Liver (tissue), 7 donors: ENCODE measurements at regions not wholly inside any gene's neighbourhood (a gene's known extent, or its start where the extent isn't known, plus 50 kb on each side); places are given as distances from the start of the nearest gene placed in this dataset.
A peak's percentile ranks its signal among the peaks of the same experiment; 100 is the strongest.

Source experiments
- DNase-seq: peaks from one replicate; pipeline ENCODE4 v3.0.0-alpha.2; 2017; ENCODE audit warnings: low spot score
- H3K27ac ChIP-seq, 2 donors: one replicate each; pipeline ENCODE4 v1.7.0; 2013; ENCODE audit warnings: inconsistent platforms in 2 of 2, low read length in 2 of 2, control low read depth in 1 of 2, low read depth in 1 of 2, mild to moderate bottlenecking in 1 of 2
- H3K27me3 ChIP-seq, 4 donors: one replicate each; pipeline versions ENCODE4 v1.6.1 to v1.7.0; 2013; ENCODE audit warnings: low read length in 3 of 4, inconsistent platforms in 1 of 4, mild to moderate bottlenecking in 1 of 4, moderate library complexity in 1 of 4; ENCODE audit not compliant: control insufficient read depth in 4 of 4, insufficient read depth in 4 of 4
- H3K36me3 ChIP-seq, 4 donors: one replicate each; pipeline versions ENCODE4 v1.6.1 to v1.7.0; 2013; ENCODE audit warnings: low read length in 3 of 4, mild to moderate bottlenecking in 3 of 4, low read depth in 1 of 4, moderate library complexity in 1 of 4; ENCODE audit not compliant: control insufficient read depth in 4 of 4, insufficient read depth in 3 of 4
- H3K4me1 ChIP-seq, 4 donors: one replicate each; pipeline versions ENCODE4 v1.6.1 to v1.7.0; 2013; ENCODE audit warnings: low read length in 3 of 4, mild to moderate bottlenecking in 3 of 4, moderate library complexity in 1 of 4; ENCODE audit not compliant: control insufficient read depth in 4 of 4, insufficient read depth in 4 of 4
- H3K4me3 ChIP-seq, 3 donors: one replicate each; pipeline versions ENCODE4 v1.6.1 to v1.7.0; 2013; ENCODE audit warnings: low read length in 3 of 3, control low read depth in 1 of 3, low read depth in 1 of 3, mild to moderate bottlenecking in 1 of 3
- H3K9ac ChIP-seq, 2 donors: one replicate each; pipeline ENCODE4 v1.7.0; 2013; ENCODE audit warnings: low read length in 2 of 2, mild to moderate bottlenecking in 2 of 2, moderate library complexity in 2 of 2, control low read depth in 1 of 2, low read depth in 1 of 2
- H3K9me3 ChIP-seq, 4 donors: one replicate each; pipeline versions ENCODE4 v1.6.1 to v1.7.0; 2013; ENCODE audit warnings: low read length in 3 of 4; ENCODE audit not compliant: control insufficient read depth in 4 of 4
- EGR1 ChIP-seq, 2 donors: IDR thresholded peaks; 2 replicates each; pipeline ENCODE4 v1.6.1; 2016 to 2018; ENCODE audit warnings: antibody characterized with exemption in 2 of 2, low read depth in 2 of 2
- FOXA1 ChIP-seq: IDR thresholded peaks from 2 replicates; pipeline ENCODE4 v1.6.1; 2016; ENCODE audit warnings: antibody characterized with exemption
- FOXA2 ChIP-seq: IDR thresholded peaks from 2 replicates; pipeline ENCODE4 v1.6.1; 2016; ENCODE audit warnings: antibody characterized with exemption
- GABPA ChIP-seq, 2 donors: IDR thresholded peaks in 1 of 2; conservative IDR thresholded peaks in 1 of 2; 2 replicates each; pipeline ENCODE4 v1.6.1; 2016; ENCODE audit warnings: antibody characterized with exemption in 2 of 2, mild to moderate bottlenecking in 1 of 2, moderate library complexity in 1 of 2
- HNF4A ChIP-seq, 2 donors: conservative IDR thresholded peaks; 2 replicates each; pipeline ENCODE4 v1.6.1; 2016; ENCODE audit warnings: antibody characterized with exemption in 2 of 2, mild to moderate bottlenecking in 2 of 2
- HNF4G ChIP-seq: IDR thresholded peaks from 2 replicates; pipeline ENCODE4 v1.6.1; 2016; ENCODE audit warnings: antibody characterized with exemption
- NR2F2 ChIP-seq: IDR thresholded peaks from 2 replicates; pipeline ENCODE4 v1.6.1; 2016; ENCODE audit warnings: antibody characterized with exemption
- RAD21 ChIP-seq, 2 donors: IDR thresholded peaks; 2 replicates each; pipeline ENCODE4 v1.6.1; 2016; ENCODE audit warnings: antibody characterized with exemption in 2 of 2, mild to moderate bottlenecking in 2 of 2
- RXRA ChIP-seq, 2 donors: IDR thresholded peaks; 2 replicates each; pipeline ENCODE4 v1.6.1; 2017 to 2018; ENCODE audit warnings: antibody characterized with exemption in 2 of 2, mild to moderate bottlenecking in 1 of 2
- SP1 ChIP-seq: IDR thresholded peaks from 2 replicates; pipeline ENCODE4 v1.6.1; 2018; ENCODE audit warnings: antibody characterized with exemption, mild to moderate bottlenecking
- TAF1 ChIP-seq: conservative IDR thresholded peaks from 2 replicates; pipeline ENCODE4 v1.6.1; 2016; ENCODE audit warnings: antibody characterized with exemption, mild to moderate bottlenecking
- YY1 ChIP-seq: IDR thresholded peaks from 2 replicates; pipeline ENCODE4 v1.6.1; 2016; ENCODE audit warnings: antibody characterized with exemption, mild to moderate bottlenecking
- ZBTB33 ChIP-seq: IDR thresholded peaks from 2 replicates; pipeline ENCODE4 v1.6.1; 2016; ENCODE audit warnings: antibody characterized with exemption
- WGBS: extraction: QIAGEN DNeasy Blood & Tissue Kit; methylation state at CpG from one replicate; pipeline ENCODE4 v1.1.7; 2013; 5-methylcytosine and 5-hydroxymethylcytosine counted together
- TF ChIP-seq, protein P1 (sequence below): IDR thresholded peaks from 2 replicates; pipeline ENCODE4 v1.6.1; 2016; ENCODE audit warnings: antibody characterized with exemption
- donor health status: healthy.
- donor health status: healthy.
- donor health status: healthy.
- donor health status: healthy.

- H3K27me3 ChIP-seq = no peaks in the 10 kb centered on the region
- no peak for TF ChIP-seq SP1
- TF ChIP-seq, protein P1, sequence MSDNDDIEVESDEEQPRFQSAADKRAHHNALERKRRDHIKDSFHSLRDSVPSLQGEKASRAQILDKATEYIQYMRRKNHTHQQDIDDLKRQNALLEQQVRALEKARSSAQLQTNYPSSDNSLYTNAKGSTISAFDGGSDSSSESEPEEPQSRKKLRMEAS = no peak
- no peak for TF ChIP-seq FOXA2
- TF ChIP-seq HNF4A (conservative IDR thresholded peaks at IDR 0.05) = no peak
- no peak for TF ChIP-seq NR2F2
- no peak for TF ChIP-seq ZBTB33
- TF ChIP-seq FOXA1 = no peak
- TF ChIP-seq HNF4G = no peak
- TF ChIP-seq RXRA (IDR thresholded peaks at IDR 0.05) = no peak
- no peak for TF ChIP-seq TAF1
- no peak for TF ChIP-seq YY1
- no peak for DNase-seq
- no peaks in the 10 kb centered on the region for H3K36me3 ChIP-seq
- H3K9me3 ChIP-seq = peaks cover 0 to 2% (median 0%) of the 10 kb centered on the region in 4 donors
- no peak overlapping the region for H3K9ac ChIP-seq
- 78% methylated on average over 11 of the region's 11 CpGs for WGBS
- H3K4me1 ChIP-seq = no peaks in the 10 kb centered on the region
- H3K27ac ChIP-seq = no peak overlapping the region
- H3K4me3 ChIP-seq = no peak overlapping the region
These were observed 406.9 kb downstream of the TMEM114 start for GRCh38 chr16:8183176-8184099.

DNA sequence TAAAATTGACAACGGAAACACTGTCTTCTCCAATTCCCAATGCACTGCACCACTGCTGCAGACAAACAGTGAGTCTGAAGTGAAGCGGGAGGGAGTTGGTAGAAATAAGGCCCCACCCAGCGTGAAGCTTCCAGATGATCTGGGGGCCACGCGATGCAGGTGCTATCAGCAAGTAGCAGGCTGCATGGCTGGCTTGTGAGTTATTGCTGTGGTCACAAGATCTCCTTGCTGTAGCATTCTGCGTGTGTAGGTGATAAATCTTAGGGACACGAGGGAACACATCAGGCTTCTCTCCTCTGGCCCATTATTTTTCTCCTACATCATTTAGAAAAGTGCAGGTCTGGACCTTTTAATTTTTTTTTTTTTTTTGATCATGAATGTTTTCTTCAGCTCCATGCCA, 407.6 kb downstream of the TMEM114 start:
- no peaks in the 10 kb centered on the region for H3K27me3 ChIP-seq
- no peak for TF ChIP-seq FOXA1
- no peak for TF ChIP-seq NR2F2
- H3K9ac ChIP-seq = no peak overlapping the region
- no peak overlapping the region for H3K4me3 ChIP-seq
- no peak overlapping the region for H3K27ac ChIP-seq
- no peaks in the 10 kb centered on the region for H3K36me3 ChIP-seq
- DNase-seq = peak; percentile 48
- peaks cover 0 to 2% (median 0%) of the 10 kb centered on the region in 4 donors for H3K9me3 ChIP-seq
- H3K4me1 ChIP-seq = no peaks in the 10 kb centered on the region
- 57% methylated on average over 7 of the region's 7 CpGs for WGBS

- no peak overlapping the region for H3K9ac ChIP-seq
- WGBS = 45% methylated on average over 5 of the region's 5 CpGs
- H3K4me1 ChIP-seq = no peaks in the 10 kb centered on the region
- H3K27me3 ChIP-seq = peaks cover 0 to 4% (median 0%) of the 10 kb centered on the region in 4 donors
- peaks cover 0 to 2% (median 0%) of the 10 kb centered on the region in 4 donors for H3K9me3 ChIP-seq
- no peak for DNase-seq
- no peak overlapping the region for H3K27ac ChIP-seq
- no peak for TF ChIP-seq HNF4A (conservative IDR thresholded peaks at IDR 0.05)
- TF ChIP-seq, protein P1 = no peak
- TF ChIP-seq YY1 = no peak
- TF ChIP-seq ZBTB33 = no peak
- TF ChIP-seq FOXA2 = no peak
- TF ChIP-seq GABPA (IDR thresholded peaks at IDR 0.05 in 1 of 2, conservative IDR thresholded peaks at IDR 0.05 in 1 of 2) = no peak
- TF ChIP-seq RXRA (IDR thresholded peaks at IDR 0.05) = no peak
- no peak for TF ChIP-seq NR2F2
- no peak for TF ChIP-seq SP1
- no peak for TF ChIP-seq EGR1 (IDR thresholded peaks at IDR 0.05; ENCODE audit: low read depth in 2 of 2)
- TF ChIP-seq RAD21 (IDR thresholded peaks at IDR 0.05) = no peak
- no peak overlapping the region for H3K4me3 ChIP-seq
- no peaks in the 10 kb centered on the region for H3K36me3 ChIP-seq
These were observed 410.7 kb downstream of the TMEM114 start for GRCh38 chr16:8179615-8180014.
